Heart right ventricle (tissue), 16 donors: ENCODE measurements at regions not wholly inside any gene's neighbourhood (a gene's known extent, or its start where the extent isn't known, plus 50 kb on each side); places are given as distances from the start of the nearest gene placed in this dataset.

ENCODE experiments used
- ATAC-seq, 8 donors: fragments of 200-7000 bp; cut with Tn5 transposase; one replicate each; pipeline ENCODE4 v1.9.1; 2020; ENCODE audit warnings: mild to moderate bottlenecking in 8 of 8, moderate library complexity in 8 of 8, moderate number of reproducible peaks in 1 of 8
- DNase-seq, 2 donors: peaks; one replicate each; pipeline ENCODE4 v3.0.0-alpha.2; 2020
- H3K27ac ChIP-seq, 10 donors: fragments of 200-600 bp; sonication (generic) in 2 of 10; one replicate each; pipeline versions ENCODE4 v1.5.0 to v1.8.0; 2020 to 2022; ENCODE audit warnings: mild to moderate bottlenecking in 3 of 10
- H3K27me3 ChIP-seq, 7 donors: fragments of 200-600 bp; one replicate each; pipeline ENCODE4 v1.8.0; 2021 to 2022; ENCODE audit warnings: mild to moderate bottlenecking in 2 of 7
- H3K36me3 ChIP-seq, 9 donors: fragments of 200-600 bp; sonication (generic) in 1 of 9; one replicate each; pipeline versions ENCODE4 v1.5.0 to v1.8.0; 2020 to 2022; ENCODE audit warnings: mild to moderate bottlenecking in 2 of 9
- H3K4me1 ChIP-seq, 9 donors: fragments of 200-600 bp; sonication (generic) in 1 of 9; one replicate each; pipeline versions ENCODE4 v1.5.0 to v1.8.0; 2020 to 2022; ENCODE audit warnings: mild to moderate bottlenecking in 4 of 9
- H3K4me3 ChIP-seq, 10 donors: fragments of 200-600 bp; sonication (generic) in 2 of 10; one replicate each; pipeline versions ENCODE4 v1.5.0 to v1.8.0; 2020 to 2022; ENCODE audit warnings: mild to moderate bottlenecking in 7 of 10, moderate library complexity in 2 of 10
- H3K9me3 ChIP-seq, 11 donors: fragments of 200-600 bp in 10 of 11; sonication (generic) in 2 of 11; one replicate each; pipeline versions ENCODE4 v1.5.0 to v1.8.0; 2013 to 2022; ENCODE audit warnings: mild to moderate bottlenecking in 2 of 11, control low read depth in 1 of 11, moderate library complexity in 1 of 11
- WGBS, 2 donors: extraction: QIAGEN DNeasy Blood & Tissue Kit; methylation state at CpG; one replicate each; pipeline ENCODE4 v1.1.7; 2013; ENCODE audit warnings: inconsistent platforms in 1 of 2; 5-methylcytosine and 5-hydroxymethylcytosine counted together
- intact Hi-C, 10 donors: fragments of 100-400 bp; cut with DNase I; formaldehyde crosslinking; loops; one replicate each; pipeline versions ENCODE4 v1.11.1 to v1.14.2; 2022
- TF ChIP-seq, protein P1 (sequence below), 9 donors: fragments of 200-600 bp; sonication (generic) in 2 of 9; IDR thresholded peaks; one replicate each; pipeline versions ENCODE4 v1.5.0 to v1.8.0; 2021 to 2022; ENCODE audit warnings: antibody characterized with exemption in 9 of 9, mild to moderate bottlenecking in 5 of 9, moderate library complexity in 1 of 9
- donor health status: Arrhythmogenic right ventricular cardiomyopathy.
- donor health status: ischemic (EF 13 %, LVEDD 7.1; RV severe dilation, severe dysfunction).
- donor health status: healthy with polysubstance abuse.
- donor health status: DM: no; HTN: yes; CAD: no.
- donor health status: DM: no; HTN: no; CAD: no.
- donor health status: ischemic (EF 25% LVEDD 6.9; RV normal size, moderate dysfunction).
- donor health status: ischemic (EF 25% LVEDD 5.7; RV mildly dilated, moderate dysfunction).
- donor health status: healthy.
- donor health status: DM: yes; HTN: yes; CAD: no.
- donor health status: Ischemic cardiomyopathy.
- donor health status: ischemic (EF 35%, LVEDD 5.7; RV mildly dilated, moderate dysfunction).
- donor health status: nonischemic (EF 11% LVEDD 7.7; RV severe dilation, severe dysfunction).
- donor health status: DM: yes; HTN: yes; CAD: no.
- donor health status: PGD.
- donor health status: ischemic (EF 29% LVEDD 5.4; RV normal size, mild dysfunction).
- donor health status: nonischemic (EF 23%, LVEDD 6.1; RV moderate dilation, normal function).

- DNase-seq: no peak
- intact Hi-C loops: no loop called here
- ATAC-seq: no peak
- WGBS, 2 donors: 61 to 70% methylated on average over 1 of the region's 1 CpG
- no peaks in the 10 kb centered on the region for H3K27me3 ChIP-seq
- no peaks in the 10 kb centered on the region for H3K36me3 ChIP-seq
- H3K4me1 ChIP-seq: no peaks in the 10 kb centered on the region
- H3K9me3 ChIP-seq: peaks cover 0 to 12% (median 0%) of the 10 kb centered on the region in 11 donors
- no peak overlapping the region for H3K27ac ChIP-seq
- TF ChIP-seq, protein P1, sequence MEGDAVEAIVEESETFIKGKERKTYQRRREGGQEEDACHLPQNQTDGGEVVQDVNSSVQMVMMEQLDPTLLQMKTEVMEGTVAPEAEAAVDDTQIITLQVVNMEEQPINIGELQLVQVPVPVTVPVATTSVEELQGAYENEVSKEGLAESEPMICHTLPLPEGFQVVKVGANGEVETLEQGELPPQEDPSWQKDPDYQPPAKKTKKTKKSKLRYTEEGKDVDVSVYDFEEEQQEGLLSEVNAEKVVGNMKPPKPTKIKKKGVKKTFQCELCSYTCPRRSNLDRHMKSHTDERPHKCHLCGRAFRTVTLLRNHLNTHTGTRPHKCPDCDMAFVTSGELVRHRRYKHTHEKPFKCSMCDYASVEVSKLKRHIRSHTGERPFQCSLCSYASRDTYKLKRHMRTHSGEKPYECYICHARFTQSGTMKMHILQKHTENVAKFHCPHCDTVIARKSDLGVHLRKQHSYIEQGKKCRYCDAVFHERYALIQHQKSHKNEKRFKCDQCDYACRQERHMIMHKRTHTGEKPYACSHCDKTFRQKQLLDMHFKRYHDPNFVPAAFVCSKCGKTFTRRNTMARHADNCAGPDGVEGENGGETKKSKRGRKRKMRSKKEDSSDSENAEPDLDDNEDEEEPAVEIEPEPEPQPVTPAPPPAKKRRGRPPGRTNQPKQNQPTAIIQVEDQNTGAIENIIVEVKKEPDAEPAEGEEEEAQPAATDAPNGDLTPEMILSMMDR (IDR thresholded peaks at IDR 0.05): no peak
- no peak overlapping the region for H3K4me3 ChIP-seq
These were observed 1092.6 kb upstream of the PCDH10 start for GRCh38 chr4:132056496-132056895.

GRCh38 chr4:132059227-132059626 is 1089.9 kb upstream of the PCDH10 start:
- H3K27ac ChIP-seq: no peak overlapping the region
- ATAC-seq: no peak
- intact Hi-C loops: no loop called here
- no peak overlapping the region for H3K4me3 ChIP-seq
- H3K4me1 ChIP-seq: no peaks in the 10 kb centered on the region
- WGBS, 2 donors: 92 to 97% methylated on average over 1 of the region's 1 CpG
- TF ChIP-seq, protein P1 (IDR thresholded peaks at IDR 0.05): no peak
- no peaks in the 10 kb centered on the region for H3K27me3 ChIP-seq
- H3K9me3 ChIP-seq: peaks cover 0 to 25% (median 0%) of the 10 kb centered on the region in 11 donors
- DNase-seq: no peak
- no peaks in the 10 kb centered on the region for H3K36me3 ChIP-seq

- intact Hi-C loops: no loop called here
- 97% methylated on average over 31 of the region's 31 CpGs for WGBS, 2 donors
These were observed 1086.4 kb upstream of the PCDH10 start for GRCh38 chr4:132062611-132063239.

DNA sequence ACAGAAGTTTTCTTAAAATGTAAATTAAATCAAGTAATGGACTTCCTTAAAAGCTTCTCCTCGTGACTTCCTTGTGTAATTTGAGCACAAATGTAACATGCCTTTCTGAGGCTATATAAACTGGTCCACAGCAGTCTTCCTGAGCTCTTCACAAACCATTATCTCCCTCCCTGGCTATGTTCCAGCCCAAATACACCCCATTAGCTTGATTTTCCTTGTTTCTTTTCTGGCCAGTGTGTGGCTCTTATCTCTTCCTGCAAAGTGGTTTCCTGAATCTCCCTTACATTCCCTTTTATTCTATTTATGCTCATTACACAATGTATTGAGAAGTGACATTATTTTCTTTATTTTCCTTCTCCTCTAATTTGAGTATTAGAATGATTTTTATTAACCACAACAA is 1085.3 kb upstream of the PCDH10 start:
- intact Hi-C loops: no loop called here
- TF ChIP-seq, protein P1 (IDR thresholded peaks at IDR 0.05): no peak
- Histone ChIP-seq H3K4me3 (no peak overlapping the region), H3K27ac (no peak overlapping the region), H3K9me3 (peaks cover 0 to 22% (median 0%) of the 10 kb centered on the region in 11 donors), H3K27me3 (no peaks in the 10 kb centered on the region), H3K4me1 (no peaks in the 10 kb centered on the region), H3K36me3 (no peaks in the 10 kb centered on the region)
- DNase-seq (no peak), ATAC-seq (no peak)
- whole genome bisulfite sequencing, 2 donors: 28 to 31% methylated on average over 1 of the region's 1 CpG

More at GRCh38 chr4:132062611-132063239, 1086.4 kb upstream of the PCDH10 start:
- Histone ChIP-seq H3K4me1 (no peaks in the 10 kb centered on the region), H3K27ac (no peak overlapping the region), H3K27me3 (no peaks in the 10 kb centered on the region), H3K36me3 (no peaks in the 10 kb centered on the region), H3K4me3 (no peak overlapping the region), H3K9me3 (peaks cover 0 to 25% (median 0%) of the 10 kb centered on the region in 11 donors)
- DNase-seq (no peak), ATAC-seq (no peak)
- TF ChIP-seq, protein P1 (IDR thresholded peaks at IDR 0.05): no peak
